HCT116 (cell line): ENCODE measurements at regions not wholly inside any gene's neighbourhood (a gene's known extent, or its start where the extent isn't known, plus 50 kb on each side); places are given as distances from the start of the nearest gene placed in this dataset.

Experiments
- ATAC-seq: fragments of 200-7000 bp; cut with Tn5 transposase; 2 replicates; pipeline ENCODE4 v1.9.1; 2020; ENCODE audit warnings: mild to moderate bottlenecking, moderate library complexity
- BruUV-seq: library from RNA; stranded (reverse); fragments of 400-500 nt; replicated peaks from 2 replicates; lab custom pipeline; 2021; lab: Mats Ljungman, UMichigan
- CTCF ChIA-PET: fragments of 300-600 bp; sonication (Branson Sonifier 250); formaldehyde crosslinking; loops from one replicate; lab custom pipeline; 2021; ENCODE audit warnings: antibody characterized with exemption; lab: Charles Lee
- POLR2A ChIA-PET: fragments of 300-600, 350-600 bp; sonication (Branson Sonifier 250); formaldehyde crosslinking; loops from one replicate; lab custom pipeline; 2021; ENCODE audit warnings: antibody characterized with exemption; lab: Charles Lee
- RAD21 ChIA-PET, 2 experiments: fragments of 300-600 bp; sonication (Branson Sonifier 250); formaldehyde crosslinking; loops; one replicate each; lab custom pipeline; 2023; ENCODE audit warnings: low total read pairs in 2 of 2; ENCODE audit not compliant: uncharacterized antibody in 2 of 2, unreplicated experiment in 2 of 2, low non-redundant PET in 1 of 2; lab: Charles Lee
- DNase-seq: peaks from one replicate; pipeline ENCODE4 v3.0.0-alpha.2; 2010; ENCODE audit warnings: low read depth, low spot score
- H2AFZ ChIP-seq: fragments of 200-600 bp; shearing (Covaris generic), sonication (generic); 2 replicates; pipeline ENCODE4 v1.6.1; 2017; ENCODE audit warnings: low read depth, mixed run types, mixed read lengths, antibody characterized with exemption, low read length; ENCODE audit not compliant: poor library complexity, severe bottlenecking
- H3K27ac ChIP-seq: 2 replicates; pipeline ENCODE4 v1.5.1; 2012; ENCODE audit warnings: low read depth, low read length
- H3K27me3 ChIP-seq: fragments of 200-600 bp; sonication (generic); 2 replicates; pipeline ENCODE4 v1.6.1; 2016; ENCODE audit warnings: mixed run types, low read length, mixed read lengths; ENCODE audit not compliant: insufficient read depth
- H3K36me3 ChIP-seq, 2 experiments: fragments of 200-500 bp in 1 of 2; fragments of 200-600 bp in 1 of 2; sonication (Bioruptor generic) in 1 of 2; sonication (generic) in 1 of 2; 2 replicates each; pipeline versions ENCODE4 v1.5.1 to v1.6.1; 2014 to 2016; ENCODE audit warnings: low read length in 2 of 2, inconsistent platforms in 1 of 2, mixed read lengths in 1 of 2, mixed run types in 1 of 2; ENCODE audit not compliant: insufficient read depth in 2 of 2, control insufficient read depth in 1 of 2
- H3K4me1 ChIP-seq, 2 experiments: fragments of 200-600 bp in 1 of 2; sonication (generic) in 1 of 2; 2 replicates each; pipeline versions ENCODE4 v1.5.1 to v1.6.1; 2012 to 2017; ENCODE audit warnings: low read length in 2 of 2, inconsistent platforms in 1 of 2, mild to moderate bottlenecking in 1 of 2, mixed read lengths in 1 of 2, mixed run types in 1 of 2, moderate library complexity in 1 of 2; ENCODE audit not compliant: insufficient read depth in 2 of 2, control insufficient read depth in 1 of 2
- H3K4me2 ChIP-seq: fragments of 200-600 bp; sonication (generic); 2 replicates; pipeline ENCODE4 v1.6.1; 2017; ENCODE audit warnings: mixed run types, low read length, mixed read lengths
- H3K4me3 ChIP-seq, 2 experiments: fragments of 200-600 bp in 1 of 2; sonication (generic) in 1 of 2; replicated peaks in 1 of 2; 2 replicates each; pipeline ENCODE4 v1.5.1; 2011 to 2016; ENCODE audit warnings: low read length in 2 of 2, control low read depth in 1 of 2, low read depth in 1 of 2, mild to moderate bottlenecking in 1 of 2, mixed read lengths in 1 of 2, mixed run types in 1 of 2
- H3K79me2 ChIP-seq: fragments of 200-600 bp; sonication (generic); 2 replicates; pipeline ENCODE4 v1.6.1; 2017; ENCODE audit warnings: mild to moderate bottlenecking, mixed run types, low read length, moderate library complexity, mixed read lengths; ENCODE audit not compliant: insufficient read depth
- H3K9ac ChIP-seq: fragments of 200-600 bp; sonication (generic); 2 replicates; pipeline ENCODE4 v1.6.1; 2016; ENCODE audit warnings: low read length, mixed read lengths
- H3K9me2 ChIP-seq: fragments of 200-600 bp; sonication (generic), shearing (Covaris generic); 2 replicates; pipeline ENCODE4 v1.6.1; 2017; ENCODE audit warnings: mixed run types, mild to moderate bottlenecking, moderate library complexity; ENCODE audit not compliant: insufficient read depth
- H3K9me3 ChIP-seq, 2 experiments: fragments of 200-500 bp in 1 of 2; fragments of 200-600 bp in 1 of 2; sonication (Bioruptor generic) in 1 of 2; sonication (generic) in 1 of 2; 2 replicates each; pipeline ENCODE4 v1.6.1; 2014 to 2017; ENCODE audit warnings: low read length in 2 of 2, mixed read lengths in 2 of 2, inconsistent platforms in 1 of 2, low read depth in 1 of 2, mild to moderate bottlenecking in 1 of 2, mixed run types in 1 of 2, moderate library complexity in 1 of 2; ENCODE audit not compliant: control insufficient read depth in 1 of 2, insufficient read depth in 1 of 2
- H4K20me1 ChIP-seq: fragments of 200-600 bp; sonication (generic), shearing (Covaris generic); 2 replicates; pipeline ENCODE4 v1.6.1; 2017; ENCODE audit warnings: mixed run types, mild to moderate bottlenecking, moderate library complexity; ENCODE audit not compliant: insufficient read depth
- CBX3 ChIP-seq: IDR thresholded peaks from 2 replicates; pipeline ENCODE4 v1.6.1; 2012; ENCODE audit warnings: low read depth
- CEBPB ChIP-seq: IDR thresholded peaks from 2 replicates; pipeline ENCODE4 v1.6.1; 2012; ENCODE audit warnings: low read depth
- ELF1 ChIP-seq: IDR thresholded peaks from 2 replicates; pipeline ENCODE4 v1.6.1; 2012; ENCODE audit warnings: low read depth, borderline replicate concordance
- EZH2 ChIP-seq: fragments of 200-600 bp; sonication (generic); IDR thresholded peaks from 2 replicates; pipeline ENCODE4 v1.6.1; 2017; ENCODE audit warnings: antibody characterized with exemption, mixed run types
- EZH2phosphoT487 ChIP-seq: fragments of 200-600 bp; IDR thresholded peaks from 2 replicates; pipeline ENCODE4 v1.6.1; 2018; ENCODE audit warnings: antibody characterized with exemption, borderline replicate concordance
- FOSL1 ChIP-seq: IDR thresholded peaks from 2 replicates; pipeline ENCODE4 v1.6.1; 2012; ENCODE audit warnings: low read depth
- JUND ChIP-seq: IDR thresholded peaks from 2 replicates; pipeline ENCODE4 v1.6.1; 2012
- POLR2A ChIP-seq: IDR thresholded peaks from 2 replicates; pipeline ENCODE4 v1.7.0; 2011; ENCODE audit warnings: borderline replicate concordance; ENCODE audit not compliant: insufficient read depth, insufficient read length; ENCODE audit errors: extremely low read depth
- POLR2AphosphoS5 ChIP-seq: IDR thresholded peaks from 2 replicates; pipeline ENCODE4 v1.6.1; 2011; ENCODE audit warnings: mild to moderate bottlenecking, low read depth, low read length, moderate library complexity
- RAD21 ChIP-seq: IDR thresholded peaks from 2 replicates; pipeline ENCODE4 v1.6.1; 2012; ENCODE audit warnings: low read depth, mild to moderate bottlenecking
- REST ChIP-seq: IDR thresholded peaks from 2 replicates; pipeline ENCODE4 v1.6.1; 2012; ENCODE audit warnings: low read depth
- SIN3A ChIP-seq: IDR thresholded peaks from 2 replicates; pipeline ENCODE4 v1.6.1; 2012; ENCODE audit warnings: low read depth
- SP1 ChIP-seq: IDR thresholded peaks from 2 replicates; pipeline ENCODE4 v1.6.1; 2012; ENCODE audit warnings: low read depth
- SRF ChIP-seq: IDR thresholded peaks from 2 replicates; pipeline ENCODE4 v1.6.1; 2012; ENCODE audit warnings: low read depth
- YY1 ChIP-seq: IDR thresholded peaks from 2 replicates; pipeline ENCODE4 v1.6.1; 2011; ENCODE audit warnings: low read length, low read depth, moderate library complexity, mild to moderate bottlenecking; ENCODE audit not compliant: insufficient replicate concordance; ENCODE audit errors: extremely low read depth
- ZFX ChIP-seq: fragments of 450-650 bp; IDR thresholded peaks from 2 replicates; pipeline ENCODE4 v1.6.1; 2017
- ZNF274 ChIP-seq: fragments of 200-500 bp; sonication (Bioruptor generic); IDR thresholded peaks from 2 replicates; pipeline ENCODE4 v1.6.1; 2014; ENCODE audit warnings: mild to moderate bottlenecking, low read depth, low read length, inconsistent platforms
- intact Hi-C: fragments of 100-400 bp; cut with micrococcal nuclease; formaldehyde crosslinking; loops from 2 replicates; pipeline ENCODE4 v1.10.0; 2022
- TF ChIP-seq, protein P1 (sequence below): IDR thresholded peaks from 2 replicates; pipeline ENCODE4 v1.6.1; 2012
- TF ChIP-seq, protein P2 (sequence below), 3 experiments: fragments of 200-600 bp in 1 of 3; sonication (generic) in 1 of 3; IDR thresholded peaks in 2 of 3; conservative IDR thresholded peaks in 1 of 3; 2 replicates each; pipeline ENCODE4 v1.5.1; 2012 to 2017; ENCODE audit warnings: low read depth in 2 of 3, low read length in 2 of 3, antibody characterized with exemption in 1 of 3, borderline replicate concordance in 1 of 3, control low read depth in 1 of 3, mild to moderate bottlenecking in 1 of 3, mixed read lengths in 1 of 3, mixed run types in 1 of 3, moderate library complexity in 1 of 3; ENCODE audit not compliant: insufficient read depth in 1 of 3

DNA sequence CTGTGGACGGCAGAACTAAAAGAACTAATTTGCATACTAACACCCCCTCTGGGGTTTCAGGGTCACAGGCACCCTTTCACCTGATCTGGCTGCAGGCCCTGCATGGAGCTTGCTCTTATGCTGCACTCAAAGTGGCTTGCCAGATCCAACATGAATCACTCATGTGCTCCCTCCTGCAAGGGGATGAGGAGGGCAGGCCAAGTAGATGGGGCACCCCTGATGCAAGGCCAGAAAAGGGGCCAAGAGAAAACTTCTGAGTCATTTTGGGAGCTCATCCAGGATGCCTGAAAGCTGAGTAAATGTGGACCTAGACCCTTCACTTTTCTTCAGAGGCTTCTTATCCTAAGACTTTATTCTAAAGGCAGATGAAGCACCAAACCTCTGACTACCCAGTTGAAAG is 558.5 kb upstream of the PTGER4 start:
- Histone ChIP-seq H3K4me3 (no peak overlapping the region), H2AFZ (no peak overlapping the region), H3K9me3 (0 out of 4 replicates have a peak, but pooled peaks cover 0 to 7% of the 10 kb centered on the region in 2 experiments), H3K4me1 (no peaks in the 10 kb centered on the region), H3K27me3 (no peaks in the 10 kb centered on the region), H3K9me2 (0 out of 2 replicates have a peak, but pooled peaks cover 3% of the 10 kb centered on the region), H4K20me1 (no peaks in the 10 kb centered on the region), H3K79me2 (no peaks in the 10 kb centered on the region), H3K36me3 (no peaks in the 10 kb centered on the region), H3K4me2 (no peak overlapping the region), H3K9ac (no peak overlapping the region), H3K27ac (no peak overlapping the region)
- ChIA-PET RAD21 (no interaction called here), CTCF (no interaction called here), POLR2A (no interaction called here)
- DNase-seq, result no peak
- no peak for ATAC-seq
- TF ChIP-seq POLR2A (no peak), CBX3 (no peak), EZH2phosphoT487 (no peak), RAD21 (no peak), ELF1 (no peak), ZFX (no peak), EZH2 (no peak), CEBPB (no peak), SIN3A (no peak), YY1 (no peak), FOSL1 (no peak), JUND (no peak), POLR2AphosphoS5 (no peak), ZNF274 (no peak), SRF (no peak), REST (no peak), SP1 (no peak)
- TF ChIP-seq, protein P1, sequence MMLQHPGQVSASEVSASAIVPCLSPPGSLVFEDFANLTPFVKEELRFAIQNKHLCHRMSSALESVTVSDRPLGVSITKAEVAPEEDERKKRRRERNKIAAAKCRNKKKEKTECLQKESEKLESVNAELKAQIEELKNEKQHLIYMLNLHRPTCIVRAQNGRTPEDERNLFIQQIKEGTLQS, result no peak
- TF ChIP-seq, protein P2, sequence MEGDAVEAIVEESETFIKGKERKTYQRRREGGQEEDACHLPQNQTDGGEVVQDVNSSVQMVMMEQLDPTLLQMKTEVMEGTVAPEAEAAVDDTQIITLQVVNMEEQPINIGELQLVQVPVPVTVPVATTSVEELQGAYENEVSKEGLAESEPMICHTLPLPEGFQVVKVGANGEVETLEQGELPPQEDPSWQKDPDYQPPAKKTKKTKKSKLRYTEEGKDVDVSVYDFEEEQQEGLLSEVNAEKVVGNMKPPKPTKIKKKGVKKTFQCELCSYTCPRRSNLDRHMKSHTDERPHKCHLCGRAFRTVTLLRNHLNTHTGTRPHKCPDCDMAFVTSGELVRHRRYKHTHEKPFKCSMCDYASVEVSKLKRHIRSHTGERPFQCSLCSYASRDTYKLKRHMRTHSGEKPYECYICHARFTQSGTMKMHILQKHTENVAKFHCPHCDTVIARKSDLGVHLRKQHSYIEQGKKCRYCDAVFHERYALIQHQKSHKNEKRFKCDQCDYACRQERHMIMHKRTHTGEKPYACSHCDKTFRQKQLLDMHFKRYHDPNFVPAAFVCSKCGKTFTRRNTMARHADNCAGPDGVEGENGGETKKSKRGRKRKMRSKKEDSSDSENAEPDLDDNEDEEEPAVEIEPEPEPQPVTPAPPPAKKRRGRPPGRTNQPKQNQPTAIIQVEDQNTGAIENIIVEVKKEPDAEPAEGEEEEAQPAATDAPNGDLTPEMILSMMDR (IDR thresholded peaks at IDR 0.05 in 2 of 3, conservative IDR thresholded peaks at IDR 0.05 in 1 of 3; ENCODE audit: borderline replicate concordance in 1 of 3, insufficient read depth in 1 of 3, low read depth in 2 of 3, low read length in 2 of 3), result no peak
- intact Hi-C loops, result no loop called here
- no TSS peak for BruUV-seq
